SK-N-DZ (cell line): ENCODE measurements at regions not wholly inside any gene's neighbourhood (a gene's known extent, or its start where the extent isn't known, plus 50 kb on each side); places are given as distances from the start of the nearest gene placed in this dataset.
"Not testable (repeated sequence)": the region's sequence is repeated elsewhere in the genome, so short reads cannot be mapped to it uniquely, and the experiment has no call there.

Source experiments
- DNase-seq: peaks from one replicate; pipeline ENCODE4 v3.0.0-alpha.2; 2015; ENCODE audit warnings: low spot score

DNA sequence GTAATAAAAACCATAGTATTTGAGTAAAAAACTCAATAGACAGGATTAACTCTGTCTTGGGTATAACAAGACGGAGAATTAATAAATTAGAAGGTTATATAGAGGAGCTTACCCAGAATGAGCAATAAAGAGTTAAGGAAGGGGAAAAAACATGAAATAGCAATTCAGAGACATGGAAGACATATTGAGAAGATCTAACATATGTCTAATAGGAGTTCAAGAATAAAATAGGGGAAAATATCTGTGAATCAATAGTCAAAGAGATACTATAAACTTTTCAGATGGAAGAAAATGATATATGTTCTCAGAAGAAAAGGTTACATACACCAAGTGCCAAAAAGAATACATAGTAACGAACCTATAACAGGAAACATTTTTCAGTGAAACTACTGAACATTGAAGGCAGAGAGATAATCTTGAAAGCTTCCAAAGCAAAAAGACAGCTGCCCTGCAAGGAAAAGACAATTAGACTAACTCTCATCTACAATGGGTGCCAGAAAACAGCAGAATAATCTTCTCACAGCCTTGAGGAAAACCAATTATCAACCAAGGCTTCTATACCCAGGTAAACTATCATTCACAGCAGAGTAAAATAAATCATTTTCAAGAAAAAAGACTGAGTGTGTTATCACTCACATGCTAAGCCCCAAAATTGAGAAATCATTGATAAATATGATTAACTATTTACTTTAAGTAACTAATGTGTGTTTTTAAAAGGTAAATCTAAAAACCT lies 106.0 kb downstream of the ENC1 start:
- no peak for DNase-seq

DNA sequence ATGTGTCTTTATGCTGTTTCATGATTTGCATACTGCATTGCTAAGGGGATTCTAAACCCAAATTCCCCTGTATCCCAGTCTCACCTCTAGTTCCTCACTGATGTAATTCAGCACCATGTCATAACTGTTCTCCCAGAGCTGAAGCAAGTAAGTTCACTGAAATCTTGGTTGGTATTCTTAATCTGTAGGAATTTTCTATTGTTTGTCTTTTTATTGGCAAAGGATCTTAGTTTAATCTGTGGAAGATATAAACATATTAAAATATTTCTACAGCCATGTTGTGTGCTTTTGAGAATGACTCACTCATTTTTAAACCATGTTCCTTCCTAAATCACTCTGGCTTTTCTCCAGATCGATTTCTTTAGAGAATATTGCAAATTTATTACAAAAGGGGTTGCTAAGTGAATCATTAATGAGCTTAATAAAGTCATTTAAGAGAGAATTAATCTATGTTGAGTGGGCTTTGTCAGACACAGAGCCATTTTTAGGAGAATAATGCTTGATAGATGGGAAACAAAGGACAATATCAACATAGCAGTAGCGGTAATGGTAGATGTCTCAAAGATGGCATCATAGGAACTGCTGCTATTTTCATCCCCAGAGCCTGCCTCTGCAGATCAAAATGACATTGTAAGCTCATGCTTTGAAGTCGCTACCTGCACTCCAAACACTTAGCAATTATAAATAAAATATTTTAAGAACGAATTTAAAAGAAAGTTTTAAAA lies 110.0 kb downstream of the ENC1 start:
- DNase-seq, result no peak

DNA sequence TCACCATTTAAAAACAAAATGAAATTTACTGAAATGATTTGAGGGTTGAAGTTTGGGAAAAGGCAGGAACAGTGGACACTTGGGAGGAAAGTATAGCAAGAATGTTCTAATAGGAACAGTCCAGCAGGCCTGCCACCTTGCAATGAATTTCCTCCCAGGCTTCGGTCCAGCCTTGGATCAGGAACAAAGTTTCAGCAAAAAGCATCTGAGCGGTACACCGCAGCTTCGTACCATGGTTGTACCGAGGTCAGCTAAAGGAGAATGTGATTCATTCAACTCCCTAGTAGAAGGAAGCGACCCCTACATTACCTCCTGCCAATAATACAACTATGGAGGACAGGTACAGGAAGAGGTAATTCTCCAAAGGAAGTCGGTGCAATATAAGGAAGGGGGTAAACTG lies 111.4 kb downstream of the ENC1 start:
- DNase-seq, result no peak

DNA sequence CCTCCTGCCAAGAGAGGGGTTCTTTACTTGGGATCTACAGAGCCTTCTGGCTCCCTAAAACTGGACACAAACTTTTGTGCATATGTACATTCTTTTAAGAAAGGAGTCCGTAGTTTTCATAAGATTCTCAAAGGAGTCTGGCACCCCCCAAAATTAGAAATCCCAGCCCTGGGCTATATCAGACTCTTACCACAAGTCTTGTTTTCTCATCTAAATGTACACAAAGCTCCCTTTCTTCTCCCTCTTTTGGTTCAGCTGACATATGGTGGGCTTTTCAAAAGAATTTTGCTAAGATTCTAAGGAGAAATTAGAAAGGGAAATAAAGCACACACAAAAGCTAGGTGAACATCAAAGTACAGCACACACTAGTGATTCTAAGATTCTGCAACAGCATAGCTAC lies 114.4 kb downstream of the ENC1 start:
- no peak for DNase-seq

DNA sequence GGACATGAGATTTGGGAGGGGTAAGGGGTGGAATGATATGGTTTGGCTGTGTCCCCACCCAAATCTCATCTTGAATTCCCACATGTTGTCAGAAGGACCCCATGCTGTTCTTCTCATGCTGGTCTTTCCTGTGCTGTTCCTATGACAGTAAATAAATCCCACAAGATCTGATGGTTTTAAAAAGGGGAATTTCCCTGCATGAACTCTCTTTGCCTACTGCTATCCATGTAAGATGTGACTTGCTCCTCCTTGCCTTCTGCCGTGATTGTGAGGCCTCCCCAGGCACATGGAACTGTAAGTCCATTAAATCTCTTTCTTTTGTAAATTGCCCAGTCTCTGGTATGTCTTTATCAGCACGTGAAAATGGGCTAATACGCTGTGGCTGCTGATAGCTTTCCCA lies 115.8 kb downstream of the ENC1 start:
- DNase-seq, result not testable (repeated sequence)

DNA sequence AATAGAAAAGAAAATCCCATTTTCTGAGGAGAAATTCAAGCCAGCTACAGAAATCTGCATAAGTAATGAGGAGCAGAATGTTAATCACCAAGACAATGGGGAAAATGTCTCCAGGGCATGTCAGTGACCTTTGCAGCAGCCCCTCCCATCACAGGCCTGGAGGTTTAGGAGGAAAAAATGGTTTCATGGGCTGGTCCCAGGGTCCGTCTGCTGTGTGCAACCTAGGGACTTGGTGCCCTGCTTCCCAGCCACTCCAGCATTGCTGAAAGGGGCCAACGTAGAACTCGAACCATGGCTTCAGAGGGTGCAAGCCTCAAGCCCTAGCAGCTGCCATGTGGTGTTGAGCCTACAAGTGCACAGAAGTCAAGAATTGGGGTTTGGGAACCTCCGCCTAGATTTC lies 116.8 kb downstream of the ENC1 start:
- DNase-seq, result not testable (repeated sequence)

DNA sequence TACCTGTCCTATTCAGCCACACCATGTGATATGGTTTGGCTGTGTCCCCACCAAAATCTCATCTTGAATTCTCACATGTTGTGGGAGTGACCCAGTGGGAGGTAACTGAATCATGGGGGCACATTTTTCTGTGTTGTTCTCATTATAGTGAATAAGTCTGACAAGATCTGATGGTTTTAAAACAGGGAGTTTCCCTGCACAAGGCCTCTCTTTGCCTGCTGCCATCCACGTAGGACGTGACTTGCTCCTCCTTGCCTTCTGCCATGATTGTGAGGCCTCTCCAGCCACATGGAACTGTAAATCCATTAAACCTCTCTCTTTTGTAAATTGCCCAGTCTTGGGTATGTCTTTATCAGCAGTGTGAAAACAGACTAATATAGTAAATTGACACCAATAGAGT lies 117.7 kb downstream of the ENC1 start:
- DNase-seq, result not testable (repeated sequence)

DNA sequence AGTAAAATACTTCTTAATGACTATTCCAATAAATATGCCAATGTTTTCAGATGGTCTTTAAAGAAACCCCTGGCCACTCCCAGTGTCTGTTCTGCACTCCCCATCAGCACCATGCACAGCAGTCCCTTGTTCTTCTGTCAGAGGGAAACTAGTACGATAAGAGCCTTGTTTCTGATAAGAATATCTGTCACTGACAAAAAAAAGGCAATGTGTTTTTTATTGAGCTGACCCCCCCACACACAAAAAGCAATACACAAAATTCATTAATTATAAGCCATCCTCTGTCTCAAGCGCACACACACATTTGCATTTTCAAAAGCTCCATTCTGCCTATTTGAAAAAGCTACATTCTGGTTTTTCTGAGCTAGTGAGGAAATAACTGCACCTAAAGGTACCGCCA lies 119.1 kb downstream of the ENC1 start:
- DNase-seq, result no peak

DNA sequence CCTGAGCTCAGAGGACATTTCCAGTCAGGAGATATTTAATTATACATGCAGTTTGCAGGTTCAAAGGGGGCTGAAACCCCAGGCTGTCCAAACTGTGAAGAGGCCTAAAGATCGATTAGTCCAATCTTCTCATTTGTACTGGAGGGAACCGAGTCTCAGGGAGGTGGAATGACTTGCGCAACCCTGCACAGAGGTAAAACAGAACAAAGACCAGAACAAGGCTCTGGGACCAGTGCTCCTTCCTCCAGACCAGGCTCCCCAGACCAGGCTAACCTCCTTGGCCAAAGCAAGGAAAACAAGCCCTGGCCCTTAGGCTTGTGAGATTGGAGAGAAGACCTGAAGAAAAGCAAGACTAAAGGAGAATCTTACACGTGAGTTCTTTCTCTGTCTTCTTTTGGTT lies 120.8 kb downstream of the ENC1 start:
- no peak for DNase-seq

DNA sequence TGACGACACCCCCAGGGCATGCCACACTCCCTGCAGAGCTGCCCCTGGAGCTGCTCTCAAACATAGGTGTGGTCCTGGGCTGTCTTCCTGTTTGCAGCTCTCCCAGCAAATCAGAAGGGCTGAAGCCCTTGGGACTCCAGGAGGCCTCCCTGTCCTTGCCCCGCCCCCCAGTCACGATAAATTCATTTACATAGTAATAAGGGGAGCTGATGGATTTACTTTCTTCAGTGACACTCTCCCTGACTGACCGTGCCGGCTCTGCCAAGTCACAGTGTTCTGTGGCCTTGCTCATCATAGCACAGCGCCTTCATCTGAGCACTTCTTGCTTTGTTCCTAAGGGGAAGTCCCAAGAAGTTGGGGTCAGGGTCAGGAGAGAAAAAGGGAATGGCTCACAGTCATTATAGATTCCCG lies 121.4 kb downstream of the ENC1 start:
- DNase-seq, result no peak

DNA sequence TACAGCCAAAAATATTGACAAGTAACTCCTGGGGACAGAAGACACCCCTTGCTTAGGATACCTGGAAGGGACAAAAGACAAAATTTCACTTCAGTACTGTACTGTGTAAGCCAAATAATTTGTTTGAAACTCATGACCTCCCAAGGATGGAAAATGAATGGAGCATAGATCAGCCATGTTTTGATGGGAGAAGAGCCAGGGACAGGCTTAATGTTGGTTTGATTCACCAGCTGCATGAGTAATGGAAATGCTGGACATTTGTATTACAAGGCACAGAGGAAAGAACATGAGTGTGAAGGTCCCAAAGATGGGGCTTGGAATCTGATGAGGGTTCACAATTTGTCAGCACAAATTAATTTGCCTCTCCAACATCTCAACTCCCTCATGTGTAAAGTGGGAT lies 122.8 kb downstream of the ENC1 start:
- DNase-seq, result no peak

DNA sequence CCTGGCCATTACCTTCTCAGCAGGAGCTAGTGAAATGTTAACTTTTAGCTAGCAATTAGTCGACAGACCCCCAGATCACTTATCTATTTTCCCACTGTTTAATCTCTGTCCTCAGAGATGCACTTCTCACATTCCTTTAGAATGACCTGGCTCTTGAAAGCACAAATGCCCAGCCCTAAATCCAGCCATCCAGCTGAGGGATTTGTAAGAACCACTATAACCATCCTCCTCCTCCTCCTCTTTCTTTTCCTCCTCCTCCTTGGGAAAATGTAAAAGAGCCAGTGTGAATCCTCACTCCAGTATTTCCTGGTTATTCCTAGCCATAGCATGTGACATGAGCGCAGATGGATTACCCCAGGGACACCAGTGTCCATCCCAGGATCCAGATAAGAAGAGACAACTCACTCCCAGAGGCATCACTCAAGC lies 124.3 kb downstream of the ENC1 start:
- DNase-seq, result peak; percentile 46

DNA sequence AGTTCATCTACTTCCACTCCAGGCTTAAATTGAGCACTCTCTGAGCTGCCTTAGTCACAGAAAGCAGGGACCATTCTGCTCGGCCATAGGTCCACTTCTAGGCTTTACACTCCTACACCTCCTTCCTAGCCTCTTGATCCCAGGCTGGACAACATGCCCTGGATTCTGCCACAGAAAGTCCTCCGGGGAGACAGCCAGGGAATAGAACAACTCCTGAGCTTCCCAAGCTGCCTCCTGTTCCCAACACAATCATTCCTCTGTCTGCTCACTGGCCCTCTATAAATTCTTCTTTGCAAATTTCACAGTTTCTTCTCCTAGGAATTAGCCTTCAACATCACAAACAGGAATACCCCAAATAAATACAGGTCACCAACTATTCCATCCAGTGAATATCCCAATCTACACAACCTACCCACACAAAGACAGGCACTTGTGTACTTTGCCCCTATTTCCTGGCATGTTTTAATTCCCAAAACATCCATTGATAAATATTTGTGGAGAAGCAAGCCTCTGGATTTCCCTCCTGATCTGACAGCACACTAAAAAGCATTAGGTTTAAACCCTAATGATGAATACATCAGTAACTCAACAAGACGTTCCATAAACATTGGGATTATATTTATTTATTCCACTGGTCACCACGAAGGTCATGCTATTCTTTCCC lies 125.5 kb downstream of the ENC1 start:
- DNase-seq, result no peak

DNA sequence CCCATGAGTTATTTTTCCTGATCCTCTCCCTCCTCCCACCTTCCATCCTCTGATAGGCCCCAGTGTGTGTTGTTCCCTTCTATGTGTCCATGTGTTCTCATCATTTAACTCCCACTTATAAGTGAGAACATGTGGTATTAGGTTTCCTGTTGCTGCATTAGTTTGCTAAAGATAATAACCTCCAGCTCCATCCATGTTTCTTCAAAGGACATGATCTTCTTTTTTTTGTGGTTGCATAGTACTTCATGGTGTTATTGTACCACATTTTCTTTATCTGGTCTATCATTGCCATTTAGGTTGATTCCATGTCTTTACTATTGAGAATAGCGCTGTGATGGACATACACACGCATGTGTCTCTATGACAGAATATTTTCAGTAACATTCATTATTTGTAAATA lies 128.8 kb downstream of the ENC1 start:
- not testable (repeated sequence) for DNase-seq

DNA sequence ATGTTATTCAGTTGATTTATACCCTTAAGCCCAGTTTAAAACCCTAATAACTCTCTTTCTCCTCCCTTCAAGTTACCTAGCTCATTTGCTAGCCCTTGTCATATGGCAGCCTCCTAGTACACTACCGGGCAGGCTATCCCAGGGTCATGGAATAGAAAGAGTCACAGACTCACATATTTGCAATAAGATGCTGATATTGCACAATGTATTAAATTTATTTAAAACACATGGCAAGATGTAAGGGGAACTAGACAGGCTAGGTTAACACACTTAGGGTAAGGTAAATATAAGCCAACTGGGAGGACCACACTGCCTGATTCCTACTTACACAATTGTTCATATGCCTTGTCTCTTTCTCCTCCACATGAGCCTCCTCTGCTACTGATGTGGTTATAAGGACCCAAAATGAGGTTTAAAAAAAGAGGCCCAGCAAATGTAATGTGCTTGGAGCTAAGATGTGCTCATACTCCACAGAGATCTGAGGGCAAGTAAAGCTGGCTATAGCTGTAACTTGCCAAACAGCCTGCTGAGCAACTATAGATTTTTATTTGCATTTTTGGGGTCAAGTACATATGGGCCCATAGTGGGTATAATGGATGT lies 130.0 kb downstream of the ENC1 start:
- no peak for DNase-seq

DNA sequence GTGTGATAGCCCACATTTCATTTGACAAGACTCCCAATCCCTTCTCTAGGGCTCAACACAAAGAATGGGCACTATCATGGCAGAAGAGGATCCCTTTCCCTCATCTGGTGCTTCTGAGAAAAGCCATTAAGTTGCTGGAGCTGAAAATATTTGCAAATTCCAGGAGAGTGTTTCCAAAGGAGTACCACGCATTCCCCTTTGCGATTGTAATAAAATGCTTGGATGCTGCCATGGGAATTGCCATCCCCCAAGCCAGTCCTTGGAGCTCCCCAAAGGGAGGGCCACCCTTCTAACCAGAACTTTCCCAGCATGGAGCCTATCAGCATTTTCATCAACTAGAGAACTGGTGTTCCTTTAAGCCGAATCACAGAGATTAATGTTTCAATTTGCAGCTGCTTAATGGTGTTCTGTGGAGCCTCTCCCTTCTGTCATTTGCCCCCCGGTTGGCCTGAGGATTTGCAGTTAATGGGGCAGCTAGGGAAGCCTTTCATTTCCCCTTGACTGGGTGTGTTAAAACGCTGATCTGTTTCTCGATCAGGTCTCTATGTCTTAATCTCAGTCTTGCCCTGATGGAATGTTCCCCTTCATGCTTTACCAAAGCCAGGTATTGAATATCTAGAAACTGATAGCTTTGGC lies 133.0 kb downstream of the ENC1 start:
- DNase-seq, result peak; percentile 56

DNA sequence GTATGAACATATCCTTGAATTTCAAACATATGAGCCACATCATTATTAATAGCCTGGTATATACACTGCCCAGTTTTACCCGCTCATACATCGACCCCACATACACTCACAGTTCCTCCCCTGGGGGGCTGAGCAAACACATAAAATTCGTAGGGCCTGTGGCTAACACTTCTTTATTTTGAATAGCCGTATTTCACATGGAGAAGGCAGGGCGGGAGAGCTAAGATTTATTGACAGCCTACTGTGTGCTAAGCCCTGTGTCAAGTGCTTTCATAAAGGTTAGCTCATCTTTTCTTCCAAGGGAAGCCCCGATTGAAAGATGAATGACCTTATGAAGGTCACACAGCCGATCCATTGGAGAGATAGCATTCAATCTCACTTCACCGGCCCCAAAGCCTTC lies 134.4 kb downstream of the ENC1 start:
- no peak for DNase-seq

DNA sequence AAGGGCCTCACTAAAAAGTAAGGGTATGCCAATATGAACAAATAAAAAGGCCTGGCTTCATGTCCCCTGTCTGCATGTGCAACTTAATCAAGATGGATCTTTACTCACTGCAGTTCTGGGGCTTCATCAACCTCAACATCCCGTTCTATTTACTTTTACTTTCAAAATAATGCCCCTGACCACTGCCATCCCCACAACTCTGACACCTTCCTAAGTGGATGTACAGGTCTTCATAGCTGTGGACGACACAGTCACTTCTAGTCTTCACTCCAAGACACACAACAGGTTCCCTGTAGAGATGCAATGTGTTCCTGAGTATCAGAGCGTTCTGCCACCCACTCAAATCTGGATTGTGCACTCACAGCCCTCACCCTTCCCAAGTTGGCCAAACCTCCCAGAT lies 136.1 kb downstream of the ENC1 start:
- DNase-seq, result no peak

DNA sequence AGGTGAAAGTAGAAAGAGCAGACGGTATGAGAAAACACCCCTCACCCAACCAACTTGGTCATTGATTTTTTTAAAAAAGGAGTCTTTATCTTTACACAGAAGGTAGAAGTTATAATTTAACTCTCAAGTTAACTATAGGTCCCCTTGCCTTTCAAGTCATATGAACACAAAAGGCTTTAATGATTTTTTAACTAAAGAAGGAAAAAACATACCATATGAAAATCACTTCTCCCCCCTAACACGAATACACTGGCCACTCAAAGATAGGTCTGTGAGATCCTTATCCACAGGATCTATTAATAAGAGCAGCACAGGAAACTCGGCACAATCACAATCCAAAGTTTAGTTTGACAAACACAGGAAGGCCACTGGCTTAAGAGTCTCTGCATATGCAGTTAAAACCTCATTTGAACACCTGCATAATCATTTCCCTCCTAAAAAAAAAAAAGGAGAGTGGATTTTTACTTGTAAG lies 138.0 kb downstream of the ENC1 start:
- DNase-seq, result no peak

DNA sequence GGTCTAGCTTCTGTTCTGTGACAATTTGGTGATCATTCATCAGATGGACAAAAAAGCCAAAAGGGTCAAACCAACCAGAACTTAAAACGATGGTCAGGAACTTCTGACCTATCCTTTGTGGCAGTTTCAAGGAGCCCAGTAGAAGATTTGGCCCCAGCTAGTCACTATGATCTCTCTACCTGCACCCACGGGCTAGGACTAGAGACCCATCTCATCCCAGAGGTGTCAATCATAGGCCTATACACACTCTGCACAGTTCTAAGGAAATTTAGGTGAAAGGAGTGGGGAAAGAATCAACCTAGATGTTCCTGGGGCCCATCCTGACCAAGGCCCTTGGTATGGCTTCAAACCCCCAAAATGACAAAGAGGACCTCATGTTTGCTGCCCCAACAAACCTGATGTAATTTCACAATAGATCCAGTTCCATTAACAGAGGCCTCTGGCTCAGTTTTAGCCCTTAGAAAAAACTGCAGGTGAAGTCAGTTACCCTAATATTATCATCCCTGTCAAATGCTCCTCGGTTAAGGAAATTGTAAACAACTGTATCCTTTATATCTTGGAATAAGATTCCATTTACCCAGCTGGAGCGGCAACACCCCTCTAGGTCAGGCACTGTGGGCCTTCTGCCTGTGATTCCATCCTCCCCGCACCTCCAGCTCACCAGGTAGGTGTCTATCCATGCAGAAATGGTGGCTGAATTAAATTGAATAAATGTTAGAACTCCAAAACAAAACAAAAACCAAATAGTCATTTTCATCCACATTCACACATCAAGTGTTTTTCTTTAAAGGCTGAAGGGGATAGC lies 138.7 kb downstream of the ENC1 start:
- DNase-seq, result no peak
